Fibroblast of skin of right biceps (primary cell): ENCODE measurements at regions not wholly inside any gene's neighbourhood (a gene's known extent, or its start where the extent isn't known, plus 50 kb on each side); places are given as distances from the start of the nearest gene placed in this dataset.
"Not testable (repeated sequence)": the region's sequence is repeated elsewhere in the genome, so short reads cannot be mapped to it uniquely, and the experiment has no call there.

Experiments
- DNase-seq: peaks from one replicate; pipeline ENCODE4 v3.0.0-alpha.2; 2013

DNA sequence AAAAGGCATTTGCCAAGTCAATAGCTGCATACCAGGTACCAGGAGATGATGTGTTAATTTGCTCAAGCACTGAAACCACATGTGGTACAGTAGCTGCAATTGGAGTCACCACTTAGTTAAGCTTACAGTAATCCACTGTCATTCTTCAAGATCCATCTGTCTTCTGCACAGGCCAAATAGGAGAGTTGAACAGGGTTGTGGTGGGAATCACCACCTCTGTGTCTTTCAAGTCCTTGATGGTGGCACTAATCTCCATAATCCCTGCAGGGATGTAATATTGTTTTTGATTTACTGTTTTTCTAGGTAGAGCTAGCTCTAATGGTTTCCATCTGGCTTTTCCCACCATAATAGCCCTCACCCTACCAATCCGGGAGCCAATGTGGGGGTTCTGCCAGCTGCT is 91.9 kb downstream of the FCRL5 start:
- no peak for DNase-seq

DNA sequence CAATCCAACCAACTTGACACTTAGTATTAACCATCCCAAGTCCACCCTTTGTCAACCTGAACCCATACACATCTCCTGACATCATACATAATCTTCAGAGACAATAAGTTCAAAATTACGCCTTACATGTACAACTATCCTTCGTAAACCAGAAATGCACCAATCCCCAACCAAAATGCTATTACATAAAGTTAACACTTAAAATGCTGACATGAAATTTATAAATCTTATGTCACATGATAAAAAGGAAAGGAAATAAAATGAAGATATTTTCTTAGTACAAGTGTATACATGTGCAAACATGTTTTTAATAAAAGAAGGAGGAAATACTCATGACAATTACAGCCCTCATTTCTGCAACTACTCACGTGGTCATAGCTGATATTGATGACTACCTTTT is 95.0 kb downstream of the FCRL5 start:
- no peak for DNase-seq

- no peak for DNase-seq
These were observed 97.0 kb downstream of the FCRL5 start for GRCh38 chr1:157455318-157455717.

DNA sequence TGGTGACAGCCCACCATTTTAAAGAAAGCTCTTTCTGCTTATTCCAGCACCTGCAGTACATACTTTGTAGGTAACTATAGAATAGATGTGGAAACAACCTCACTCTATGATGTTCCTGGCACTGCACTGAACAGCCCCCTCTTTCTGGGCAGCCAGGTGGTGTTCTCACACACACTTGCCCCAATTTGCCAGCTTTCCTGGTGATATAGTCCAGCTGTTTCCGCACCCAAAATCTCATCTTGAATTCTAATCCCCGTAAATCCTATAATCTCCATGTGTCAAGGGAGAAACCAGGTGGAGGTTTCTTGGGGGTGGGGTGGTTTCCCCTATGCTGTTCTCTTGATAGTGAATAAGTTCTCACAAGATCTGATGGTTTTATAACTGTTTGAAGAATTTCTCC is 102.2 kb downstream of the FCRL5 start:
- DNase-seq: no peak

GRCh38 chr1:157448636-157449035 is 103.7 kb downstream of the FCRL5 start:
- no peak for DNase-seq

DNA sequence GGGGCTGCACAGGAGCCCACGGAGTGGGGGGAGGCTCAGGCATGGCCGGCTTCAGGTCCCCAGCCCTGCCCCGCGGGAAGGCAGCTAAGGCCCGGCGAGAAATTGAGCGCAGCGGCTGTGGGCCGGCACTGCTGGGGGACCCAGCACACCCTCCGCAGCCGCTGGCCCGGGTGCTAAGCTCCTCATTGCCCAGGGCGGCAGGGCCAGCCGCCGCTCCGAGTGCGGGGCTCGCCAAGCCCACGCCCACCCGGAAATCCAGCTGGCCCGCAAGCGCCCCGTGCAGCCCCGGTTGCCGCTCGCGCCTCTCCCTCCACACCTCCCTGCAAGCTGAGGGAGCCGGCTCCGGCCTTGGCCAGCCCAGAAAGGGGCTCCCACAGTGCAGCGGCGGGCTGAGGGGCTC is 106.0 kb downstream of the FCRL5 start:
- not testable (repeated sequence) for DNase-seq

DNA sequence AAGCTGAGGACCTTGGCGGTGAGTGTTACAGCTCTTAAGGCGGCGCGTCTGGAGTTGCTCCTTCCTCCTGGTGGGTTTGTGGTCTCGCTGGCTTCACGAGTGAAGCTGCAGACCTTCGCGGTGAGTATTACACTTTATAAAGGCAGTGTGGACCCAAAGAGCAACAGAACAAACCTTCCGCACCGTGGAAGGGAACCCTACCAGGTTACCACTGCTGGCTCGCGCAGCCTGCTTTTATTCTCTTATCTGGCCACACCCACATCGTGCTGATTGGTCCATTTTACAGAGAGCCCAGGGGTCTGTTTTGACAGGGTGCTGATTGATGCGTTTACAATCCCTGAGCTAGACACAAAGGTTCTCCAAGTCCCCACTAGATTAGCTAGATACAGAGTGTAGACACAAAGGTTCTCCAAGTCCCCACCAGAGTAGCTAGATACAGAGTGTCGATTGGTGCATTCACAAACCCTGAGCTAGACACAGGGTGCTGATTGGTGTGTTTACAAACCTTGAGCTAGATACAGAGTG is 106.6 kb downstream of the FCRL5 start:
- not testable (repeated sequence) for DNase-seq

DNA sequence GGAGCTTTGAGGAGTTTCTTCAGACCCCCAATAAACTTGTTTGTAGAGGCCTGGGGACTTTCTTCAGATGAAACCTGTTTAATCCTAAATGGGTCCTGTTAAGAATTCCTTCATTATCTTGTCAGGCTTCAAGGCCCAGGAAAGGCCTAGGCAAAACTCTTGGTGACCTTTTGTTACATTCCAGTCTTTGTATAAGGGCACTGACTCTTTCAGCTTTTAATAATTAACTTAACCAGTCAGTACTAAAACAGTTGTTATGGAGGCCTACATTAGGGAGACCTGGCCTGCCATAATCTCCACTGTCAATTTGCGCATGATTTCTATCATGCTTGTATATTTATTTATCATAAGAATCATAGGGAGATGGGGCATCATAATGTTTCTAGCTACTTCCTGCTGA is 110.2 kb downstream of the FCRL5 start:
- no peak for DNase-seq

GRCh38 chr1:157439302-157439954 is 112.9 kb downstream of the FCRL5 start:
- no peak for DNase-seq

DNA sequence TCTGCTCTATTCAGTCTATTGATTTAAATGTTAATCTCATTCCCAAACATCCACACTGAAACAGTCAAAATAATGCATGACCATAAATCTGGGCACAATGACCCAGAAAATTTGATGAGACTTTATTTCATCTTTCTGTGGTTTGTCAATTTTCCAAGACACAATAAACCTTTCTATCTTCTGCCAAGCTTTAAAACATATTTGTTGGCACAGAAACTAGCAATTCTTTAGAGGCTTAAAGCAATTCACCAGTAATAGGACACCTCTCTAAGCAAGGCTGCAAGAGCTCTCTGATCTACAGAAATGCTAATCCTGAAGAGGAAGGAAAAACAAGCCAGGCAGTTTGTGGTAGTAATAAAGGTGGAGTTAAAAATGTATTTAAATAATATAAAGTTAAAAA is 113.7 kb downstream of the FCRL5 start:
- peak; percentile 7 for DNase-seq

- peak; percentile 31 for DNase-seq
These were observed 114.2 kb downstream of the FCRL5 start for GRCh38 chr1:157438146-157438545.

- no peak for DNase-seq
These were observed 115.0 kb downstream of the FCRL5 start for GRCh38 chr1:157437296-157437695.

DNA sequence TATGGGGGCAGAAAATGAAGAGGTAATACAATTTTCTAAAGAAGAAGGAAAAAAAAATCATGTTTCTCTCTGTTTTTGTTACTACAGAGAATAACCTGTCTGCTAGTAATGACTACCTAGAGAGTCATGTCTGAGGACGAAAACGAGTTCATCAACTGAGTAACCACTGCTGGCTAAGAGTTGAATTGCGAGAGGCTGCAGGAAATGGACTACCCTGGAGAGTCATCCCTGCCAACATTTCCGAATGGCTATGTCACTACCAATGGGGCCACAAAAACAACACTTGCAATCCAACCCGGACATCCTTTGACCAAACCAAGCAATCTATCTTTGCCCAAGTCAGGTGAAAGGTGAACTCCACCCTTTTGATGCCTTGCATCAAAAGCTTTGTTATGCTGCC is 120.6 kb downstream of the FCRL5 start:
- peak; percentile 31 for DNase-seq

GRCh38 chr1:157429601-157430240 is 122.6 kb downstream of the FCRL5 start:
- no peak for DNase-seq

DNA sequence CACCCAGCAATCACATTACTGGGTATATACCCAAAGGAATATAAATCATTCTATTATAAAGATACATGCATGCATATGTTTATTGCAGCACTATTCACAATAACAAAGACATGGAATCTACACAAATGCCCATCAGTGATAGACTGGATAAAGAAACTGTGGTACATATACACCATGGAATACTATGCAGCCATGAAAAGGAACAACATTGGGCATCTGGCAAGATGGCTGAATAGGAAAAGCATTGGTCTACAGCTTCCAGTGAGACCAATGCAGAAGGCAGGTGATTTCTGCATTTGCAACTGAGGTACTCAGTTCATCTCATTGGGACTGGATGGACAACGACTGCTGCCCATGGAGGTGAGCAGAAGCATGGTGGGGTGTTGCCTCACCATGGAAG is 128.6 kb downstream of the FCRL5 start:
- not testable (repeated sequence) for DNase-seq

DNA sequence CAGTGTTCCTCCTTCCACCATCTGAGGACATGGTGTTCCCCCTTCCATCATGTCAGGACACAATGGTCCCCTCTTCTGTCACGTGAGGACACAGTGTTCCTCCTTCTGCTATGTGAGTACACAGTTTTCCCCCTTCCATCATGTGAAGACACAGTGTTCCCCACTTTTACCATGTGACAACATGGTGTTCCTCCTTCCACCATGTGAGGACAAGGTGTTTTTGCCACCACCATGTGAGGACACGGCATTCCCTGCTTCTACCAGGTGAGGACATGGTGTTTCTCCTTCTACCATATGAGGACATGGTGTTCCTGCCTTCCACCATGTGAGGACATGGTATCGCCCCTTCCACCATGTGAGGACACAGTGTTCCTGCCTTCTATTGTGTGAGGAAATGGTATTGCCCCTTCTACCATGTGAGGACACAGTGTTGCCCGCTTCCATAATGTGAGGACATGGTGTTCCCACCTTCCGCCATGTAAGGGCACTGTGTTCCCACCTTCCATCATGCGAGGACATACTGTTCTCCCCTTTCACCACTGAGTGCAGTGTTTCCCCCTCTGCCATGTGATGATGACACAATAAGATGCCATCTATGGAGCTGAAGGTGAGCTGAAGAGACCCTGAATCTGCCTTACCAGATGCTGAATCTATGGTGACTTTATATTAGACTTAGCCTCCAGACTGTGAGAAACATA is 132.3 kb downstream of the FCRL5 start:
- DNase-seq: no peak

DNA sequence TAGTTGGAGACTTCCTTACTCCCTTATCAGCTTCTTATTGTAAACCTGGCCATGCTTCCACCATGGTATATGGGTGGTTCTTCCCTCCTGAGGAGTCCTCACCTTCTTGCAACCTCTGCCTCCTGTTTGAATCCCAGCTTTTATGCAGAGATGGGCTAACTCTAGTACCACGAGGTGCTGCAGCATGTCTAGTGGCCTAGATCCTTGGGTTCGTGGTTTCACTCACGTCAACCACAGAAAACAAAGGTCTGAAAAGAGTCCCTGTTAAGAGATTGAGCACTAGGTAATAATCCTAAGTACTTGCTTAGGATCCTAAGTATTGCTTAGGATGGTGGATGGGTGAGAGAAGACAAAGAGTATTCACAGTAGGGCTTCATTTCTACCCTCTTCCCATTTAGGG is 133.7 kb downstream of the FCRL5 start:
- DNase-seq: no peak

DNA sequence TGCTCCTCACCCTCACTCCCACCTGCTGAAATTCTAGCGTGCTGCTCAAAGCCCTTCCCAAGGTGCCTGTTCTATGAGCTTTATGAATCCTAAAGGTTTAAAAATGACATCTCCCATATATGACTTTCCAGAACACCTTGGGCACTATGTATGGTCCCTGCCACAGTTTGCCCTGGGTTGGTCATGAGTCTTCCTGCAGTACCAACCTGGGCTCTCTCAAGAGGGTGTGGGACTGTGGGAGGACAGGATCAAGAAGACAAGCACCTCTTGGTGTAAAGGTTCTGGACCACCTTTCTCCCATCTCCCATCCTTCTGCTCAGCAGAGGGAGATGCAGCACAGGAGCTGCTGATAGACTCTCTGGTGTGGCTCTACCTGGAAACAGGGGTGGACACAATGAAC is 134.1 kb downstream of the FCRL5 start:
- no peak for DNase-seq

DNA sequence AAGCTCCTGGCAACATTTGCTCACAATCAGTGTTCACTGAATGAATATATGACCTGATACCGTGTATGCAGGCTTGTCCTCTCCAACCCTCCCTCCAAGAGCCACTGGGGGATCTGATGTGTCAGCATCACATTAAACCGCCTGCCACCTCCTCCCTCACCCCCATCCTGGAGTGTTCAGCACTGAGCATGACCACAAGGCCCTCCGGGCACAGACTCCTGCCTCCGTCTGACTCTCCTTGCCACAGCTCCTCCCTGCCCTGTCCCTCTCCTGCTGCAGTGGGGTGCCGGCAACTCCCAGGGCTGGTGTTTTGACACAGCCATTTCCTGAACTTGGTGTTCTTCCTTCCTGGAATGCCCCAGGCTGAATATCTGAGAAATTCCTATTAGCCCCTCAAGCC is 136.7 kb downstream of the FCRL5 start:
- no peak for DNase-seq

DNA sequence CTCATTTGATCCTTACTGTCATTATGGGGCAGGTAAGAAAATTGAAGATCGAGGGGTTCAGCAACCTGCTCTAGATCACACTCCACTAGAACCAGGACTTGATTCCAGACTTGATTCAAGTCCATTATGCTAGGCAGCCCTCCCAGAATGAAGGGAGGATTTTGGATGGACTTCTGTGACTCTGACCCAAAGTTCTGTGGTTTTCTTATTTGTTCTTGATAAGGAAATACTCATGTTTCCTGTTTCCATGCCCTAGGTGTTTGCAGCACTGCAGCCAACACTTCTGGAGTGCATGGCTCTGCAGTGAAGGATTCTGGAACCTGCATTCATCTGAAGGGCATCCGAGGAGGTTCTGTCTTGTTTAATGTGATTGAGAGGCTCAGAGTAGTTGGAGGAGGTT is 140.0 kb downstream of the FCRL5 start:
- no peak for DNase-seq

GRCh38 chr1:157411769-157412168 is 140.5 kb downstream of the FCRL5 start:
- DNase-seq: no peak

DNA sequence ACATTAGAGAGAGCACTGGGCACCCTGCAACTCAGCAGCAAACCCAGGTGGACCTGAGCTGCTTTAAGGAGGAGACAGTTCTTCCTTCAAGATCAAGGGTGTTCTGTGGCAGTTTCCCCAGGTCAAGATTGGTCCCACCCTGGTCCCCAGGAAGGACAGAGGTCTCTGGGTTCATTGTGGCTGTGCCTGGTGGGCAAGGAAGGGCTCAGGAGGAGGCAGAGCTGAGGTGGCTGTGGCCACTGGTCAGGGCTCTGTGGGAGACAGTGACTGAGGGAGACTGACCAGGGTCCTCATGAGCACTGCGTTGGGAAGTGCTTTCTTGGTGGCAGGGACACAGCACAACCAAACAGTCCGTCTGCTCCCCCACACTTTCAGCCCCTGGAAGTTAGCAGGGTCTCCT is 141.3 kb downstream of the FCRL5 start:
- no peak for DNase-seq

DNA sequence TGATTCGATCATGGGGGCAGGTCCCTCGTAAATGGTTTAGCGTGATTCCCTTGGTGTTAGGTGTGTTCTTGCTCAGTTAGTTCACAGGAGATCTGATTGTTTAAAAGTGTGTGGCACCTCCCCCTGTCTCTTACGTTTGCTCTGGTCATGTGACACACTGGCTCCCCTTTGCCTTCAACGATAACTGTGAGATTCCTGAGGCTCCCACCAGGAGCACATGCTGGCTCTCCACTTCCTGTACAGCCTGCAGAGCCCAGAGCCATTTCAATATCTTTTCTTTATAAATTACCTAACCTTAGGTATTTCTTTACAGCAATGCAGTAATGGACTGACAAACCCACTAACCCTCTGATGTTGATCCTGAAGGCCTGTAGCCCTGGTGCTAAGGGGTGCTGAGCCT is 141.9 kb downstream of the FCRL5 start:
- DNase-seq: no peak

GRCh38 chr1:157409927-157410326 is 142.4 kb downstream of the FCRL5 start:
- no peak for DNase-seq
